Forelimb muscle (tissue), 1 donor: ENCODE measurements at regions not wholly inside any gene's neighbourhood (a gene's known extent, or its start where the extent isn't known, plus 50 kb on each side); places are given as distances from the start of the nearest gene placed in this dataset.

Experiments
- DNase-seq: peaks from one replicate; pipeline ENCODE4 v3.0.0-alpha.2; 2013; ENCODE audit warnings: low read depth

DNA sequence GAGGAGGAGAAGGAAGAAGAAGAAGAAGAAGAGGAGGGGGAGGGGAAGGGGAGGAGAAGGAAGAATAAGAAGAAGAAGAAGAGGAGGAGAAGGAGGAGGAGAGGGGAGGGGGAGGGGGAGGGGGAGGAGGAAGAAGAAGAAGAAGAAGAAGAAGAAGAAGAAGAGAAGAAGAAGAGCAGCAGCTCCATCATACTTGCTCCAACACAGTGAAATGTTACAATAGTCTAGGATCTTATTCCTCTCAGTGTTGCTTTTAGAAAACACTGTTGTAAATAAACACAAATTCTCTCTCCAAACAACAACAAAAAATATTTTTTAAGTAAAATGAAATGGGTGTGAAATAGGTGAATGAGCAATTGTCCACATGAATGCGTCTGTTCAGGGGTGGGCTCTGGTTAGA, 126.6 kb upstream of the KCNJ16 start:
- DNase-seq = no peak

DNA sequence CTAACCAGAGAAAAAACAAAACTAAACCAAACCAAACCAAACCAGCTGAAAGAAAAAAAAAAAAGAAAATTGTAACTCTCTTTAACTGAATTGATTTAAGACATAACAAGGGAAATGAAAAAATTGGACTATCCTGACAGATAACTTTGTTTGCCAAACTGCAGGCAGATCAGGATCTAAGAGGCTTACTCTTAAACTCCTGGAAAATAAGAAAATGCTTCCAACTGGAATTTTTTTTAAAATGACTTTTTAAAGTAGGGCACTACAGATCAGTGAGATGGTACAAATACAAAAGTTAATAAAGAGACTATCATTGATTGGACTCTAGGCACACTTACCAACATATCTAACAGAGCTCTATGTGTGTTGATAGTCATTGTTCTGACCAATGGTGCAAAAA, 125.5 kb upstream of the KCNJ16 start:
- DNase-seq = no peak

DNA sequence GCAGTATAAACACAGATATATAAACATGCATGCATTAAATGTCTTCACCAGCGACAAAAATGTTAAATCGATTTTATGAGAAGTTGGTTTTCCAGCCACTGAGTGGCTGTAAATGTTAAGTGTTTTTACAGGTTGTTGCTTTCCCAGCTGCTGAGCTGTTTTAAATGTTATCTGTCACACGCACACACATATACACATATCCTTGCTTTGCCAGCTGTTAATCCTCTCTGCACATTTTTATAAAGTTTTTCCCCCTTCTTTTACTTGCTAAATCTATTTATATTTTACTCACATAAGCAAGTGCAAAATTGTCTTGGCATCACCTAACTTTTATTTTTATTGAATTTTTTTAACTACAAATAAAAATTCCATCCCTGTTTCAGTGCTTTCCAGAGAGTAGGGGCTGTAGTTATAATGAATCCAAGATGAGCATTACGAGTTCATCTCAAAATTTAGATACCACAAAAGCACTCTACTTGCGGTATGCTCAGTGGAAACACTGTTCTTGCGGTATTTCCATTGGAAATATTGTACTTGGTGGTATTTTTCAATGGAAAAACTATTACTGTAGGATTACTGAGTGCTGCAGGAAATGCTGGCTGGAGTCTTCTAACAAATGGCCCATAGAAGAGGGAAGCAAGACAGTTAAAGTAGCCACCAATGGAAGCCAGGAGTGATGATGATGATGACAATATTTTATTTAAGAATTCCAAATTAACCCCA, 124.9 kb upstream of the KCNJ16 start:
- no peak for DNase-seq

DNA sequence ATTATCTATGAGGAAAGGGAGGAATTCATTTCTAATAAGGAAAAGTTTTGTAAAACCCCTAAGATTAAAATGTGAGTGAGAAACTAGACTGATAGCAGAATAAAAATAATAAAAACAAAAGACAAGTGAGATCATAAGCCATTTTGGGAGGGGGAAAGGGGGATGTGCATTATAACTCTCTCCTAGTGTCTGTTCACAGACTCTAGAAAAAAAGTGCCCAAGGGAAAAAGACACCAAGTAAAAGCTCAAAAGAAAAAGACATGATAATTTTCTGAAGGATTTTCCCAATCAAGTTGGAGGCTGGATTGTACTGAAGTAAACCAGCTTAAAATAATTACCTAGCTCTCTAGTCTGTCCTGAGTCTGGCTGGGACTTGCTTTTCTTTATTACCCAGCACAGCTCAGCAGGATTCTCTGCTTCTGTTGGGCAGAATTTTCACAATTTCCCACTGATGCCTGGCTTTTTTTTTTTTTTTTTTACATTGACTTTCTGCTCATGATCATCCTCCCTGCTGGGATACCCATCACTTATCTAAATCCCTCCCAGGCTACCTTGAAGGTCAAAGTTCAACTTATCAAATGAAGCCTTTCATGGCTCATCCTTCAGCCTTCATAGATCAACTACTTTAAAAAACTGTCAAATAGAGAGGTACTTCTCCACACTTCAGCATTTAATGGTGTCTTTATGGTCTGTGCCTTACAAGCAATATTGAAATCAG, 124.2 kb upstream of the KCNJ16 start:
- DNase-seq = no peak

DNA sequence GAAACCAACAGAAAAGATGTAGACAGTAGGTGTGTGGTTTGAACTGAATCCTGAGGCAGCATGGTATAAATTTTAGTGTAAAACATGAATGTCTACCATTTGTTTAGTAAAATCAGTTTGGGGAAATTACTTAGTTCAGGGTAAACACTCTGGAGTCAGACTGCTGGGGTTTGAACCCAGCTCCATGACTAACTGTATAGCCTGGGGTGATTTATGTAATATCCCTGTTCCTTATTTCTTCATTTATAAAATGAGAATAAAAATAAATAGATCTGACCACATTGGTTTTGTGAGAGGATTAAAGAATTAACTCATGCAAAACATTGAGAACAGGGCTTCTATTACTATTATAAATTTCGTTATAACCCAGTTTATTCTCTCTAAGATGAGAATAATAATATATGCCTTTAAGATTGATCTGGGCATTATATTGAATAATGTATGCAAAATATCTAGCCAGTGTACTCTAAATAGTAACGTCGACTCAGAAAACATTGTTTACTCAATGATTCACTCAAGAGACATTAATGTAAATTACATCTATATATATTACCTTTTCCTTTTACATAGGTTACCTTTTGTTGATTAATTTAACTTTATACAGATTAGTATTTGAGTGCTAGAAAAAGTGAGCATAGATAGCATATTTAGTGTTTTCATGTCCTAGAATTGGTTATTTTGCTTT, 120.6 kb upstream of the KCNJ16 start:
- DNase-seq = no peak

DNA sequence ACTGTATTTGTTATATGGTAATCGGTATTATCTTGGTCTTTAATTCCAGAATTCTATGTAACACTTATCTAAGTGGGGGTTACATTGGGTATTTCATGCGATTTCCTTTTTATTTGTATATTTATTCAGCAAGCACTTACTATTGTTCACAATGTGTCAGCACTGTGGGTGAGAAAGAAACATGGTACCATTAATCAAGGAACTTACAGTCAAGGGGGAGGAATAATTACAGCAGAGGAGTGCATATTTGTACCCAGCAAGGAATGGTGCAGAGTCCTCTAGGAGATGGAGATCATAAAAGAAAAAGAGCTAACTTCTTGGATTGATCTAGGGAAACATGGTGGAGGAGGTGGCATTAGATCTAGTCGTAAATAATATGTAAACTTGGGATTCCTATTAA, 117.0 kb upstream of the KCNJ16 start:
- DNase-seq = no peak

DNA sequence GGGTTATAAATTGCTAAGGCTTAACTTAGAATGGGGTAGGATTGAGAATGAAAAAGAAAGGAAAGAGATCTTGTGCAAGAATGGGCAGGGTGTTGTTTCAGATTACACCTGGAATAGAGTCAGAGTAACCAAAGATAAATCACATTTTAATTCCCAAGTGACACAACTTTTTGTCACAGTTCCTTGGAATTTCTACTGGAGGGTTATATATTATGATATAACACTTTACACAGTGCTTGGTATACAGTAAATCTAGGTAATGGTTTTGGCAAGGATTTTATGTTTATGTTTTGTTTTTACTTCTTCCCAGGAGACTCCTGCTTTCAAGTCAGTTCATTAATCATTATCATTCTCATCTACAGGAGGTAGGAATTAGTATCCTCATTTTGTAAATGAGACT, 115.7 kb upstream of the KCNJ16 start:
- DNase-seq = no peak

DNA sequence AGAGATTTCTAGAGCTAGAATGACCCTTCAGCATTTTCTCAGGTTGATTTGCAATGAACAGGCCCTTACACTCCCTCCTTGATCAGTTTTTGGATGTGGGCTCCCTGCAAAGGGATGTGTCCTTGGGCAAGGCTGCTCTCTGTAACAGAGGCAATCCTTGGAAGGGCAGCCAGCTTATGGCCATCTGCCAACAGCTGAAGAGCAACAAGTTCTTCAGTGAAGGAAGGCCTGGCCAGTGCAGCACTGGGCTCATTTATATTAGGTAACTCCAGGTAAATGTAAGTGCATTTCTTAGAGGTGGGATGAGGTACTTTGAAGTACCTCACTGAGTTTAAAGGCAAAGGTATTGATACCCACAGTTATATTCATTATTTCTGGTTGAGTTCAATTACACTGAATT, 114.3 kb upstream of the KCNJ16 start:
- no peak for DNase-seq

DNA sequence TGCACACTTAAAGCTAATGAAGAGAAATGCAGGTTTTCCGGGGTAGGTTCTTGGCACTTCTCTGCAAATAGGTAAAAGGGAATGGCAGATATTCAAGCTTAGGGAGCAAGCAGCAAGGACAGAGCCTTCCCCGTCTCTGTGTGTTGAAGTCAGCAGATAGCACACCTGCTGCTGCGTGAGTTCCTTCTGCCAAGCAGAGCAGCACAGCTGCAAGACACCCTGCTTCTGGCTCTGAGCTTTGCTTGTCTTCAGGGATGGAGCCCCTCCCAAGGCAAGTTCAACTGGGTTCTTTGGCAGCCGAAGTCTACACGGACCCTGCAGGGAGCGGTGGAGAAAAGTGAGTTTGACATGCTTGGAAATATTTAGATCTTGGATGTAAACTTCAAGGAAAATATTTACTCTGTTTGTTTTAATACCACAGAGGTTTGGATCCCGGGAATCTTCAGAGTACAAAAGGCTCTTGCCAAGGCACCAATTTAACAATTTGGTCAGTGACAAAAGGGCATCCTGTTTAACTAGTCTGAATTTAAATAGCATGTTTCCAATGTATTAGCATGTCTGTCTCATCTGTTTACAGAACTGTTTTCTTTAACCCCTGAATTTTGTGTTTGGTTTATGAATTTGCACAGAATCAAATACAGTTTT, 113.4 kb upstream of the KCNJ16 start:
- DNase-seq = peak; percentile 81

DNA sequence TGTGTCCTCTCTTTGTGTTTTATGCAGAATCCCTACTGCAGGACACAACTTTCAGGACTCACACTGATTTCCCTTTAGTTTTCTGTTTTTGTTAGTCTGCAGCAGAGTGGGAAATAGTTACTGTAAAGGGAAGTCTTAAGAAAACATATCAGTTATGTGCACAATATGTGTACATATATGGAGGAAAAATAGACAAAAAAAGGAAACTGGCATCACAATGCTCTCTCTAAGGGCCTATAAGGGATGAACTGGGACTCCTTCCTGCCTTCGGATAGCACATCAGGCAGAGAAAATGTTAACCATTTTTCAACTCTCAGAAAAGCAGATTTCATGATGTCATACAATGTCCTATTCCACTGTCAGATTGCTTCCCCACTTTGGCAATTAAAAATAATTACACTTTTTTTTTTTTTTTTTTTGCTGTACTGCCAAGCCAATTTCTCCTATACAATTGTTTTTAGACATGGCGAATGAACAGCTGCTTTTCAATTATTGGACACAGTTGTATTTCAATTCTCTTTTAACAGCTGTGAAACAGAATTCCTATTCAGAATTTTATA, 112.5 kb upstream of the KCNJ16 start:
- no peak for DNase-seq

DNA sequence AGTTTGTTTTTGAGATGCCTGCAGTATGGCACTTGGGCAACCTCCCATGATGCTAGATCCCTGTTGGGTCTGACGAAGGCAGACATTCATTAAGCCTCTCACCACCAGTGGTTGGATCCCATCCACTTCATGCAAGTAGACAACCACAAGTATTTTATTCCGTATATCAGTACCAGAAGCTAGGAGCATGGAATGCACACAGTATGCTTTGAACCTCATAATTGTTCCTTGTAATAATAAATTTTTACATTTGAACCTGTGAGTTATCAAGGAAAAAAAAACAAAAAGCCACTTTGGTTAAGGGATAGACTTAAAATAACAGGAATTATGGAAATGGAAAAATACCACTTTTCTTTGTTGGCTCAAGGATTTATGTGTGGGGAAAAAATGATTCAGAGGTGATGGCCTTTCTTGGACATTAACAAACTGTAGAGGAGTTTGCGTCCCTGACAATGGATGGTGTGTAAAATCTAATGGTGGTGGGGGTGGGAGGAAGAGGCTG, 107.1 kb upstream of the KCNJ16 start:
- DNase-seq = no peak

DNA sequence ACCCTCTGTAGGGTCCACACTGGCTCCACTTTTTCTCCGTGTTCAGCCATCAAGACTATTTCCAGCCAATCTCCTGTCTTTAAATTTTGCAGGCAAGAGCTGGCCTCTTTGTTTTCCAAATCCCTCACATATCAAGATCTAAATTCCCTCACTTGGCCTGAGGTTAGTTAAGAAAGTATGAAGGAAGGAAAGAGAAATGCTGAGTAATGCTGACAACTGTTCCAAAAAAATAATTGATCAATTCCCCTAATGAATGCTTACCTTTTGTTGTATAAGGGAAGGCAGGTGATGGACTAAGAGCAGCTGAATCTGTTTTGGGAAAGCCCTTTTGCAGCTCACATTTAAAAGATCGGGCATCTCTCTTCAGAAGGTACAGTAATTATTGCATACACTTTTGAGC, 105.1 kb upstream of the KCNJ16 start:
- no peak for DNase-seq

DNA sequence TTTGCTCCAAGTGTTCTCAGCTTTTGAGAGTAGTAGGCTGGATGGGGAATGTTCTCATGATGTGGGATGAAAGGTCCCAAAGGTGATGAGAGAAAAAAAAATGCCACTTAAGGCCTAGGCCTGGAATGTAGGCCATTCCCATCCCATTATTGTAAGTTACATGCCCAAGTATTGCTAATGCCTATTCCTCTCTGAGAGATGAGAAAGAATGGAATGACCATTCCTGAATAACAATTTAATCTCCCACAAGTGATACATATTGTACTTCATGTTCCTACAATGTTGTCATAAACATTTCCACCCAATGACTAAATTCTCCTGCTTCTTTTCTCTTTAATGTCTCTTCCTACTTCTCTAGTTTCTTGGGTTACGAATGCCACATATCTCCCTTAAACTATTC, 102.8 kb upstream of the KCNJ16 start:
- DNase-seq = no peak

DNA sequence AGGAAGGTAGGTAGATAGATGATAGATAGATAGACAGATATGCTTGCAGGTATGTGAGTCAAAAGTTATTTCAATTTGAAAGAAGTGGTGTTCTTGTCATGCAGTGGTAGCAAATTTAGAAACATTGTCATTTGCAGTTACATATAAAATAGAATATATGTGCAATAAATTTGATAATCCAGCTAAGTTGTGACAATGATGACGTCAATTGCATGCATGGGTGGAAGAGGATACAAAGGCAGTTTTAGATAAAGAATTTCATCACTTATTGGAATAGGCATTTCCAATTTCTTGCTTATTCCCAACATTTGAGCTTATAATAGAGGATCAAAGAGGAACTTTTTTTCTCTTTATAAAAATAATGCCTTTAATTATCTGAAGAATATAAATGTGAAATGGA, 99.2 kb upstream of the KCNJ16 start:
- DNase-seq = no peak

DNA sequence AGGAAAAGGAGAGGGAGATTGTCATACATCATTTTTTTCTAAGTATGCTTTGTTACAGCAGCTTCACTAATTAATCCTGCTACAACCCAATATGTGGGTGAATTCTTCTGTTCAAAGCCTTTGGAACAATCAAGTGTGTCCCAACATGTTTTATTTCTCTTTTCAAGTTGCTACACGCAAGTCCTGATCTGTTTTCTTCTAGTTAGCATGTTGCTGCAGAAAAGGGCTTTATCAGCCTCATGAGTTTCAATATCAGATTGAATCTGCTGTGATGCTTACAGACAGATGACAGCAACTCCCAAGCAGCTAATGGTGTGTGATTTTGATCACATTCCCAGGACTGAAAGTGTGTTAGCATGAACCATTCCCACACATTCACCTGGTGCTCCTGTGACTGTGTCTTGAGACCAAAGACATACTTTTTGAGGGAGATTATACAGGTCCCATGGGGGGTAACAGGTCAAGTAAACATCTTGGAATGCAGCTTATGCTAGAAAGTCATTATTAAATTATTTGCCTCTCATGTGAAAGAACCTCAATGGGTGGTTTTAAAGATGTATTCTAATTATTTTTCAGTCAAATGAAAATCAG, 96.9 kb upstream of the KCNJ16 start:
- no peak for DNase-seq

DNA sequence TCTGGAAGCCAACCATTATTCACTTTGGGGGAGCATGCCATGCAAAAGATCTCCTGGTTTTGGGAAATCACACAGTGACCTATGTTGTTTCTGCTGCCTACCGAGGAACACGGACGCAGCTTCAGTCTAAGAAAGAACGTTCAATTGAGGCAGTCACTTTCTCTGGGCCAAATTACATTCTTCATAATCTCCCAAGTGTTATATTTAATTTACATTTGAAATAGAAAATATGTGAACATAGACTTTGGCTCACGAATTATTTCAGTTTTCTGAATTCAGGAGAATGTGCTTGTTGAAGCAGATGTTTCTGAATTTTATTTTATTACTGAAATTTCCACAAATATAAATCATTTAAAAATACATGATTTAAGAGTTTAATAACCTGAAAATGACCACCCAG, 93.6 kb upstream of the KCNJ16 start:
- DNase-seq = peak; percentile 8

DNA sequence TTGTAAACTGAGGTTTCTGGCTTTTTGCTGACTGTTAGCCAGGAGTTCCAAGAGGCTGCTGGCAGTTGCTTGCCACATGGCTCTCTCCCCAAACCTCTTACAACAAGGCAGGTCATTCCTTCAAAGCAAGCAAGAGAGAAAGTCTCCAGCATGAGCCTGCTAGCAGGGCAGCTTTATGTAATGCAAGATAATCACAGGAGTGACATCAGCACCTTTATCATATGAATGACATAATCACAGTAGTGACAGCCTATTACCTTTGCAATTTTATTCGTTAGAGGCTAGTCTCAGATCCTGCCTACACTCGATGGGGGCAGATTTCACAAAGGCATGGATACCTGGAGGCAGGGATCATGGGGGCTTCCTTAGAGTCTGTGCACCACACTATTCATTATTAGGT, 79.5 kb upstream of the KCNJ16 start:
- no peak for DNase-seq

DNA sequence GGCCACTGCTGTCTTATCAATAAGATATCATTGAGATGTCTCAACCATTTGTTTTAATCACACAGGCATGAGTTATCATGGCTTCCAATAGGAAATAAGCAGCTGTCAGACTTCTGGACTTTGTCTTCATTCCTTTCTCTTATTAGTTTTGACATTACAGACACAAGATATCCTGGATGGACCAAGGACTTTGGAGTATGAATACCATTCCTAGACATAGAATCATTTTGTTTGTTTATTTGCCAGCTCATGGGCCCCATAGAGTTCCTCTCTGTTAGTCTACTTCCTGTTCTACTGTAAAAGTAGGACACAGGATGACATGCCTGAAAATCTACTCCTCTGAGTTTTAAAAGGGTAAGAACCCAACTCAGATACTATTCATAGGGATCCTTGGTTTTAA, 77.7 kb upstream of the KCNJ16 start:
- DNase-seq = no peak

DNA sequence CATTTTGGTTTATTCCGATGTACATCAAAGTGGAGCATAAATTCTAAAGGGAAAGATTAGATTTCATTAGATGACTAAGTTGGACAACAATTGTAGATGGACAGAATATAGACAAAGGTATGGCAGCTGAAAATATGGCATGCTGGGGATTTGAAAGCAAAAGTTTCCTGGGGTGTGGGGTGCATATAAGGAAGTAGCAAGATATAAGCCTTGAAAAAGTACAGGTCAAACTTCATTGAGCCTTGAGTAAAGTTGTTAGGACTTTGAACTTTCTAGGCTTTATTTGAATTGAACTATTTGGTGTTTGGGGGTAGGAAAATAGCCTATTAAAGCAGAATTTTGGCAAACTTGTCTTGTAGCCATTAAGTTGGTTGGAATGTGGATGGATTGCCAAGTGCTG, 75.8 kb upstream of the KCNJ16 start:
- no peak for DNase-seq

DNA sequence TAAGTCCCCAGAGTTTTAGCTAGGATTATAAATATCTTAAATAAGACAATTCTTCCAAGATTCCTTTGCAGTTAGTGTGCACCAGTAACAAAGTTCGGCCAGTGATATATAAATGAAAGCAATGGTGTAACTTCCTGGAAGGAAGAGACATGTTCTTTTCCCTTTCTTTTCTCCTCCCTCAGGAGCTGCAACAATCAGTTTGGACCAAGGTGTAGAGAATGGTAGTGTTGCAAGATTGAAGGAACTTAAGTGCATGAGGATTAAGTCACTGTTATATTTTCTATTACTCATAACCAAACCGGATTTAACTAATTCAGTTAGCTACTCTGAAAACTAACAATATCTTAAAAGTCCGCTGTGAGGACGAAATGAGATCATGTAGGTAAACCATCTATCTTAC, 68.9 kb upstream of the KCNJ16 start:
- DNase-seq = no peak

DNA sequence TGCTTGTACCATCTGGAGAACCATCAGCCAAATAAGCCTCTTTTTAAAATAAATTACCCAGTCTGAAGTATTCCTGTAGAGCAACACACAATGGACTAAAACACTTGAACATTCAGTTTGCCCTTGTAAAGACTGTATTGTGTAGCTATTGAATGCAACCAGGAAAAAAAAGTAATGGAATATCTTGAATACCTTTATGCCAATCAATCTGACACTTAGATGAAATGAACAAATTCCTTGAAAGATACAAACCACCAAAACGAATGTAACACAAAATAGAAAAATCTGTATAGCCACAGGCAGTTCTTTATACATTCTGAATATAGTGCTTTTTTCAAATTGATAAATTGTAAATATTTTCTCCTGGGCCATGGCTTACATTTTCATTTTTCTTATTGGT, 63.3 kb upstream of the KCNJ16 start:
- no peak for DNase-seq

DNA sequence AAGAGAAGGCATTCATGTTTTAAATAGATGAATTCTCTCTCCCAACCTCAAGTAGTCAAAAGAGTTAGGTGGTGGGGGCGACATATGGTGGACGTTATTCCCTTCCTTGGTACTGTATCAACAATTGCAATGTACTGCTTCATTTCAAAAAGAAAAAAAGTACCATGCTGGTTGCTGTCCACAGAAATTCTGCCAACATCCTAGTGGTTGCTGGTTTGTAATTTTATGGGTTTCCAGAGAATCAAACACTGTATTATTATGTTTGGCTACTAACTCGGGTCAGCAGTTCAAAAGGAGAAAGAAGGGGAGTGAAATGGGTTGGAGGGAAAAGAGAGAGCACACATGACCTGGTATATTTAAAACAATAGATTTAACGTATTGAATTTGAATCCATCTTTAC, 61.1 kb upstream of the KCNJ16 start:
- DNase-seq = no peak
